ENCODE measurements at regions not wholly inside any gene's neighbourhood (a gene's known extent, or its start where the extent isn't known, plus 50 kb on each side); places are given as distances from the start of the nearest gene placed in this dataset.

DNA sequence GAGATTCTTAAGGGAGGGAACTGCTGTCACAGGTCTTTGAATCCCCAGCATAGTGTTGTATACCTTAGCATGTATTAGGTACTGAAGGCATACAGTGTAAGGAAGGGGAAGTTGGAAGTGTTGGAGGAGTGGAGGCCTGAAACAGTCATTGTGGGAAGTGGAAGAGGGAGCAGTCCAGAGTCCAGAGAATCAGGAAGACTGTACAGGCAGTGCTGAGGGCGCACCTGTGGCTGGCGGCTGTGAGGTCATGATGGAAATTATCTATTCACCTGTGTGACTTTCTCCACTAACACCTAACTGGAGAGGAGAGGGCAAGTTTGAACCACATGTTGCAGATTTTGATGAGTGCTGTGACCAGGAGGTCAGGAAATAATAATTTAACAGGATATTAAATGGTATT is 119.7 kb upstream of the NIPBL start:
- no peak for TF ChIP-seq POLR2A (IDR thresholded peaks at IDR 0.05; ENCODE audit: low read length)
- TF ChIP-seq GATA1 (IDR thresholded peaks at IDR 0.05; ENCODE audit: low read depth, low read length): no peak
